ENCODE measurements at regions not wholly inside any gene's neighbourhood (a gene's known extent, or its start where the extent isn't known, plus 50 kb on each side); places are given as distances from the start of the nearest gene placed in this dataset.
"Not testable (repeated sequence)": the region's sequence is repeated elsewhere in the genome, so short reads cannot be mapped to it uniquely, and the experiment has no call there.

DNA sequence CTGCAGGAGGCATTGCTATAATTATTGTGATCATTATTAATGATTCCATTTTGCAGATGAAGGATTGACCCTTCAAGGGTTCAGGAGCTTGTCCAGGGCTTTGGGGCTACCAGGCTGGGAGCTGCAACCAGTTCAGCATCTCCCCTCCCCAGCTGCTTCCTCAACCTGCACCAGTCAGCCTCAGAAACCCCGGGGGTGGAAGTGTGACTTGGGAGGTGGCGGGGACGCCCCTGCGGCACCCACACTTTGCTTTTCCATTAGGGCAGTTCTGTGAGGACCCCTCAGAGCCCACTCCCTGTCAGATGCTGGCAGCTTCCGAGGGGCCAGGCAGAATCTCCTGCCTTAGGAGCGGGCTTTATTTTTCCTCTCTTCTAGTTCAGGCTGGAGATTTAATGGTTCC, 85.6 kb downstream of the OLFM1 start:
- DNase-seq: no peak

DNA sequence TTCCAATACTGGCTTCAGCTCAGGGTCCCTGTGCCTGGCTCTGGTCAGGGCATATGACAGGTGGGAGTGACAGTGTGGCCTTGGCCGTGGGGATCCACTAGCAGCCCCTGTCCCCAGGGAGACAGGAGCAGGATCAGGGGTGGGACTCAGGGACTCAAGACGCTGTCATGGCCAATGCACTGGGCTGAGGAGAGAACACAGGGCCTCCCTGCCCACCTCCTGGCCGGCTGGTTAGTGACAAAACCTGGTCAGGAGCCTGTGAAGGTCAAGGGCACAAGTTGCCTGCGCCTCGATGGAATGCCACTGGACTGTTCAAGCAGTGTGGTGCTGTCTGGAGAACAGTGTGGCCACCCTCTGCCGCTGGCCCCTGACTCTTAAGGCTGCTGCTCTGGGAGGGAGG, 86.8 kb downstream of the OLFM1 start:
- DNase-seq: no peak

- no peak for DNase-seq
Observed at GRCh38 chr9:135174981-135175380, 87.5 kb downstream of the OLFM1 start.

DNA sequence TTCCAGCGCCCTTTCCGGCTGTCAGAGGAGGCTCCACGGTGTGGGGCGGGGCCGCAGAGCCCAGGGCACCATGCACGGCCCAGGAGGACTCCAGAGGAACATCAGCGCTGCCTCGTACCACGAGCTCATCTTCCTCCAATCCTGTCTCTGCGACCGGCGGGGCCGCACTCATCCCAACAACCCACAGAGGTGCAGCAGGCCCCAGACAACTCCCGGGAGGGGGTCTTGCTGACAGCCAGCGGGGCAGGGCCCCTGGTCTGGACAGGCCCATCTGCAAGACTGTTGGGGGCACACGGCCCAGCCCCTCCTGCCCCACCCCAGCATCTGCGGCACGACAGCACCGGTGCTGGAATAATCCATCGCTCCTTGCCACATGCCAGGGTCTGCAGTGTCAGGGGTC, 88.8 kb downstream of the OLFM1 start:
- no peak for DNase-seq

- DNase-seq: not testable (repeated sequence)
Observed at GRCh38 chr9:135177562-135177961, 90.1 kb downstream of the OLFM1 start.

- DNase-seq: no peak
Observed at GRCh38 chr9:135178498-135178897, 91.0 kb downstream of the OLFM1 start.

DNA sequence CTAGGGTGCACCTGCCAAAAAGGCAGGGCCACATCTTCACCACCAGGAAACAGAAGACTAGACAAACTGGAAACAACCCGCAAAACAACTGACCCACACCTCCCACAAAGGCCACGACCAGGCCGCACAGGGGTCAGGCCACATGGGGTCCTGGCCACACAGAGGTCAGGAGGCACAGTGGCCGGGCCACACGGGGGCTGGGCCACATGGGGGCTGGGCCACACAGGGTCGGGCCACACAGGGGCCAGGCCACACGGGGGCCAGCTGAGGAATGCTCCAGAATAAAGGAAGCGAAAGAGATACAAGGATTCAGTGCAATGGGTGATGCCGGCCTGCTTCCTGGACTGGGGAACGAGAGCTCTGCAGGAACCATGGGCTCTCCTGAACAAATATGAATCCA, 91.6 kb downstream of the OLFM1 start:
- DNase-seq: no peak

DNA sequence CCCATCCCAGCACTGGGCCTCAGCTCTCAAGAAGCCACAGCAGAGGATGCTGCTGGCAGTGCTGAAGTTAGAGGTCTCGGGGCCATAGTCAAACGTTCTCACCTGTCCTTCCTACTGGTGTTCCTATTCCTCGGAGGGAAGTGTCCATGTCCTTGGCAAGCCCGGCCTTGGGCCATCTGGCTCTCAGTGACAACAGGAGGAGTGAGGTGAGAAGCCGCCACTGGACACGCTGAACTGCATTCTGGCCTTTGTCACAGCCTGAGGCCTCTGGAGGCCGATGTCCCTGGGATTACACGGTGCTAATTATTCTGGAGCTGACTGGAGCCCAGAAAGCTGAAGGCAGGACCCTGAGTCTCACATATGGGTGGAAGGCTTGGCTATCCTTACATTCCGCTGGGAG, 92.5 kb downstream of the OLFM1 start:
- DNase-seq: no peak

DNA sequence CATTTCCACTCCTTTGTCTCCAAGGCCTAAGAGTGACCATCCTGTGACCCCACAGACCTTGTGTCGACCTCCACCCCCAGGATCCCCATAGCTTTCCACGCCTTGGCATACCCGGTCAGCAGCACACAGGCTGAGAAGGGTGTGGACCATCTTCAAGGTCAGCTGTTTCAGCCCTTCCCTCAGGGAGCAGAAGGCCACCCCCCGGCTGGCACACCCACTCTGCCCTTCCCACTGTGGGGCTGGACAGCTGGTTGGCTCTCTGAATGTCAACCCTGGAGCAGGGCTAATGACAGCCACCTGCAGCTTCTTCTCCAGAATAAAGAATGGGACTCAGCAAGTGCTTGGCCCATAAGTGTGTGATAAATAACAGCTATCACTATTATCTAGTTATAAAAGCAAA, 93.1 kb downstream of the OLFM1 start:
- no peak for DNase-seq

- DNase-seq: no peak
Observed at GRCh38 chr9:135181336-135181735, 93.9 kb downstream of the OLFM1 start.

- DNase-seq: not testable (repeated sequence)
Observed at GRCh38 chr9:135181841-135182240, 94.4 kb downstream of the OLFM1 start.

GRCh38 chr9:135183069-135183468, 95.6 kb downstream of the OLFM1 start:
- no peak for DNase-seq

GRCh38 chr9:135183528-135184180, 96.2 kb downstream of the OLFM1 start:
- no peak for DNase-seq

DNA sequence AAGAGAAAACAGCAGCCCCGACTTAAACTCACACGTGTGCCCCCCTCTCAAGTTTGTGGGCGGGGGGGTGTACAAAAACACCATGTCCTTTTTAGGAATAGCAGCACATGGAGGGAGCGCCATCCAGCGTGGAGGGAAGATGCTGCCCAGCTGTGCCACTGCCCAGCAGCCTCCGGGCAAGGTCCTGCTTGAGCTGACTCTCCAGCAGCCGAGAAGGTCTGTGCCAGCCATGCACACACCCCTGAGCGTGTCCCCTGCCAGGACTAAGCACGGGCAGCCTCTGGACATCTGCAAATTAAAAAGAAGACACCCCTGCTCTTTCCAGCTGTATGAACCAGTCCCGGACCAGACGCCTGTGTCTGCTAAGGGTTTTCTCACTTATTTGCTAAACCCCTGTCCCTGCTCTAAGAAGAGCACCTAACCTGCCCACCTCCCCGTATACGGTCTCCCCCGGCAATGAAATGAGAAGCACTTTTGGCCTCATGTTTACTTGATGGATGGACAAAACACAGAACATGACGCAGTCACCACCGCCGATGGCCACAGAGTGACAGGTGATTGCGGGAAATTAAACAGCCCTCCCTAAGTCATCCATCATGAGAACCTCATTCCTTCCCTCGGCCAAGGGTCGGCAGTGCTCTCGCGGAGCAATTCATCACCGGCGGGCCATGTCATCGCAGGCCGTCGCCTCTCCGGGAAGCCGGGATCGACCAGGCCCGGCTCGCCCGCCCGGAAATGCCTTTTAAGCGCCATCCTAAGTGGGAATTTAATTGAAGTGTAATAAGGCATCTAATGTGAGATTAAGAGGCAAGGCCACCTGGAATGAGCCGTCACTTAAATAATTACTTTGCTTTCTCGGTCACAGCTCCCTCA, 96.9 kb downstream of the OLFM1 start:
- no peak for DNase-seq

DNA sequence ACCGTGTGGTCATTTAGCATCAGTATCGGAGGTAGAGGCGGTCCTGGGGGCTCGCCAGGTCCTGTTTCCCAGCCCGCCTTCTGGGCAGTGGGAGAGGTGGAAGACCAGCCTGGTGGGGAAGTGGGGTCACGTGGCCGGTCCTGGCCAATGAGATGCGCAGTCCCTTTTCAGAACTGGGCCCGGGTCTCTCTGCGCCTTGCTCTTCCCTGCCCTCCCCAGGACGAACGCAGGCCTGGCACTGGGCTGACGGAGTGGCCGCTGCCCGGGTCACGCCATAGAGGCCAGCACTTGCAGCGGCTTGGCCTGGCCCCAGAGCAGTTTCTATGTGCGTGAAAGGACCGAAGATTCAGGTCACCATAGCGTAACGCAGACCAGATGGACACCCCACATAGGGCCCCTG, 97.6 kb downstream of the OLFM1 start:
- no peak for DNase-seq

DNA sequence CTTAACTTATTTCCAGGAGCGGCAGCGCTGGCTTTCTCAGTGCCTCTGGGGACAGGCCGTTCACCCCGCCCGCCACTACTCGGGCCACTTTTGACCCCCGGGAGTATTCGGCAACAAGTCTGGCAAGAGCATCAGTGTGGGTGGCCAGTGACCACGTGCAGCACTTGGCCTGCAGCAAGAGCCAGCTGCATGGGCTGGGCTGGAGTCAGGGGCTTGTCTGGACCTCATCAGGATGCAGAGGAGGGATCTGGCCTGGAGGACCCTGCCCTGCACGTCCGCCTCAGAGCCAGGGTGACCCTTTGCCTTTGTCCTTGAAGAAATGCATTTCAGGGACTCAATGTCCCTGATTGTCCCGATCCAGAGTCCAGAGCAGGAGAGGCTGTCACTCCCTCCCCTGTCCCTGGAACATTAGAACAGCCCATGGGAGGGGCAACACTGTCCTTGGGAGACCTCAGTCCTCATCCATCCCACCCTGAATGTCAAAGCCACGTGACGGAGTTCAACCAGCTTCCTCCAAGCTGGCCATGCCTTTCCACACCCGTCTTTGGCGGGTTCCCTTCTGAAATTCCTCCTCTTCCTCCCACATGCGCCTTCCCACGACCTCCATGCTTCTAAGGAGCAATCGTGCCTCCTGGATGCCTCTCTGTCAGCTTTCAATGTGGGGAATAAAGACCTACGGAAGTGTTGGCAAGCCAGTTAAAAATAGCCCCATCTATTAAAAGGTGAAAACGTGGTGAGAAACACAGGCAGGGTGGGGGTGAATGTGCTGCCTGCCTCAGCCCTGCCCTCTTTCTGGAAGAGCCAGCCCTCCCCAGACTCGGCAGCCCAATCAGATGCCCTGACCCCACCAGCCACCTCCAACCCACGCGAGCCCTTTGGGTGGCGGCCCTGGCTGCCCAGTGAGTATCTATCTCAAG, 99.0 kb downstream of the OLFM1 start:
- no peak for DNase-seq

DNA sequence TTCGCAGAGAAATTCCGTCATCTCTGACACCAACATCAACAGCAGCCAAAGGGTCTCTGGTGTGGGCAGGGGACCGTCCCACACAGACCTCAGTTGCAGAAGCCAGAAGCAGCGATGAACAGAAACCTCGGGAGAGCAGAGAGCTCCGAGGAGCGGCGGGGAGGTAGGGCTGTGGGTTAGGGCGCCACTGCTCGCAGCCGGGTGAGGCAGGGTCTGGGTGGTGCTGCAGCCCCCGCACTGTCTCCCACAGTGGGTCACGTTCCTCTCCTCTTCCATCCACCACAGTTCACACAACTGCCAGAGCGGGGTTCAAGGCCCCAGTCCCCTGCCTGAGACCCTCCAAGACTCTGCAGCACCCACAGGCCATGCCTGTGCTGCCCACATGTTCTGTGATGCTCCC, 99.9 kb downstream of the OLFM1 start:
- DNase-seq: no peak

- no peak for DNase-seq
Observed at GRCh38 chr9:135188681-135189151, 101.2 kb downstream of the OLFM1 start.

- DNase-seq: no peak
Observed at GRCh38 chr9:135189497-135189896, 102.0 kb downstream of the OLFM1 start.

DNA sequence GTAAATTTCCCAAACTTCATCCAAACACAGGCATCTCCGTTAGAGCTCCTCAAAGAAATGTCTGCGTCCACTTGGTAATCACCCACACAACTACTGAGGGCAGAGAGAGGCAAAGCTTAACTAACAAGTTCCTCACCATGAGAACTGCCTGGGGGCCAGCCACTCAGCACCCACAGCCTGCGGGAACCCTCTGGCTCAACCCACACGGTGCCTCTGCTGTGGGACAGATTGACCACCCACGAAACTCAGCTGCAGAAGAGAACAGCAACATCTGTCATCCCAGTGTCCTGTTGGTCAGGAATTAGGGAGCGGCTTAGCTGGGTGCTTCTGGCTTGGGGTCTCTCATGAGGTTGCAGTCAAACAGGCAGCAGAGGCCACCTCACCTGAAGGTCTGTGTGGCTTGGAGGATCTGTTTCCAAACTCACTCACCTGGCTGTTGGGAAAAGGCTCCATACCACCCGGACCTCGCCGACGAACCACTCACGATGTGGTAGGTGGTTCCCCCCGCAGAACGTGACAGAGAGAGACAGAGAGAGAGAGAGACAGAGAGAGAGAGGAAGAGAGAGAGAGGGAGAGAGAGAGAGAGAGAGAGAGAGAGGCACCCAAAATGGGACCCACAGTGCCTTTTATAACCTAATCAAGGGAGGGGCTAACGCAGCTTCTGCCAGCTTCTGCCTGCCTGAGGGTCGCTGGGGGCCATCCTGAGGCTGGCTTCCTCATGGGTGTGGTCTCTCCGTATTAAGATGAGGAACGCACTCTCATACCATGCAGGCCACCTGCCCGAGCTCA, 103.5 kb downstream of the OLFM1 start:
- no peak for DNase-seq

GRCh38 chr9:135192686-135193085, 105.2 kb downstream of the OLFM1 start:
- DNase-seq: no peak

DNA sequence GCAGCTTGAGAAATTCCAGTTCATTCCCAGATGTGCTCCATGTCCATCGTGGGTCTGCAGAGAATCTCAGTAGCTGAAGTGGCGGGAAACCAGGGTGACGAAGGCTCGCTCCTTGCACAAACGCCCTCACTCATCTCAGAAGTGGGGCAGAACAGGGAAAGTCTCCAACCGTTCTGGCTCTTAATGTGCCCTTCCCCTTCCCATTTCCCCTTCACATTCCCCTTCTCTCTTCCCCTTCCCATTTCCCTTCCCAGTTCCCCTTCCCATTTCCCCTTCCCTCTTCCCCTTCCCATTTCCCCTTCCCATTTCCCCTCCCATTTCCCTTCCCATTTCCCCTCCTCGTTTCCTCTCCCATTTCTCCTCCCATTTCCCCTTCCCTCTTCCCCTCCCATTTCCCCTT, 108.5 kb downstream of the OLFM1 start:
- not testable (repeated sequence) for DNase-seq

Data from activated naive CD4-positive, alpha-beta T cell treated with anti-CD3 and anti-CD28 coated beads, Interleukin-2, amount 50 U/mL, for 16 hours (primary cell).